GM12865 (cell line): ENCODE measurements at regions not wholly inside any gene's neighbourhood (a gene's known extent, or its start where the extent isn't known, plus 50 kb on each side); places are given as distances from the start of the nearest gene placed in this dataset.
"Not testable (repeated sequence)": the region's sequence is repeated elsewhere in the genome, so short reads cannot be mapped to it uniquely, and the experiment has no call there.

ENCODE experiments used
- DNase-seq: peaks from one replicate; pipeline ENCODE4 v3.0.0; 2010; ENCODE audit warnings: low read depth
- H3K4me3 ChIP-seq: 2 replicates; pipeline ENCODE4 v1.5.1; 2011; ENCODE audit warnings: mild to moderate bottlenecking, low read depth, low read length, control low read depth
- CTCF ChIP-seq: IDR thresholded peaks from 2 replicates; pipeline ENCODE4 v1.5.1; 2011; ENCODE audit warnings: low read length, control low read depth, low read depth, inconsistent platforms; ENCODE audit not compliant: insufficient read depth; ENCODE audit errors: missing control alignments

GRCh38 chr3:178140531-178141304 is 395.5 kb upstream of the KCNMB2 start:
- TF ChIP-seq CTCF, result no peak
- no peak for DNase-seq
- no peak overlapping the region for H3K4me3 ChIP-seq

GRCh38 chr3:178141305-178141684 is 394.9 kb upstream of the KCNMB2 start:
- not testable (repeated sequence) for DNase-seq, H3K4me3 ChIP-seq

GRCh38 chr3:178146406-178146831 is 389.8 kb upstream of the KCNMB2 start:
- DNase-seq, result no peak
- no peak overlapping the region for H3K4me3 ChIP-seq
- TF ChIP-seq CTCF, result no peak

- H3K4me3 ChIP-seq, result no peak overlapping the region
- no peak for TF ChIP-seq CTCF
- no peak for DNase-seq
Observed at GRCh38 chr3:178147001-178147400, 389.2 kb upstream of the KCNMB2 start.

GRCh38 chr3:178152031-178152806 is 384.0 kb upstream of the KCNMB2 start:
- DNase-seq, result no peak
- no peak overlapping the region for H3K4me3 ChIP-seq
- no peak for TF ChIP-seq CTCF

GRCh38 chr3:178152988-178153387 is 383.2 kb upstream of the KCNMB2 start:
- no peak for TF ChIP-seq CTCF
- no peak overlapping the region for H3K4me3 ChIP-seq
- DNase-seq, result no peak

- no peak for DNase-seq
- no peak overlapping the region for H3K4me3 ChIP-seq
- no peak for TF ChIP-seq CTCF
Observed at GRCh38 chr3:178155521-178155920, 380.7 kb upstream of the KCNMB2 start.
